WTC11 (cell line): ENCODE measurements at regions not wholly inside any gene's neighbourhood (a gene's known extent, or its start where the extent isn't known, plus 50 kb on each side); places are given as distances from the start of the nearest gene placed in this dataset.
"Not testable (repeated sequence)": the region's sequence is repeated elsewhere in the genome, so short reads cannot be mapped to it uniquely, and the experiment has no call there.

Experiments
- ATAC-seq: fragments of 200-7000 bp; cut with Tn5 transposase; 2 replicates; pipeline ENCODE4 v1.10.0; 2021; ENCODE audit warnings: mild to moderate bottlenecking, moderate library complexity
- CTCF ChIA-PET: fragments of 300-600 bp; sonication (Branson Sonifier 250); formaldehyde crosslinking; loops from one replicate; lab custom pipeline; 2021; ENCODE audit warnings: antibody characterized with exemption; lab: Charles Lee
- POLR2A ChIA-PET: fragments of 350-600 bp; sonication (Branson Sonifier 250); formaldehyde crosslinking; loops from one replicate; lab custom pipeline; 2021; ENCODE audit warnings: antibody characterized with exemption; lab: Charles Lee
- DNase-seq: peaks from one replicate; pipeline ENCODE4 v3.0.0; 2021; ENCODE audit warnings: low spot score
- H3K27ac Mint-ChIP-seq: 2 replicates; pipeline ENCODE4 v1.8.0; 2021; ENCODE audit warnings: mixed read lengths
- H3K27me3 Mint-ChIP-seq: 2 replicates; pipeline ENCODE4 v1.8.0; 2021; ENCODE audit warnings: low read depth, mild to moderate bottlenecking, moderate library complexity, mixed read lengths
- H3K36me3 Mint-ChIP-seq: 2 replicates; pipeline ENCODE4 v1.8.0; 2021; ENCODE audit warnings: mixed read lengths
- H3K4me1 Mint-ChIP-seq: 2 replicates; pipeline ENCODE4 v1.8.0; 2022; ENCODE audit warnings: mixed read lengths
- H3K4me3 Mint-ChIP-seq: 2 replicates; pipeline ENCODE4 v1.8.0; 2021; ENCODE audit warnings: mild to moderate bottlenecking, moderate library complexity, mixed read lengths
- H3K9me3 Mint-ChIP-seq: 2 replicates; pipeline ENCODE4 v1.8.0; 2021; ENCODE audit warnings: mixed read lengths
- ATF1 ChIP-seq: sonication (generic); formaldehyde crosslinking; IDR thresholded peaks from 2 replicates; pipeline ENCODE4 v1.8.1; 2023; ENCODE audit warnings: mild to moderate bottlenecking, moderate library complexity, missing genetic modification reagents
- CBFB ChIP-seq: sonication (generic); formaldehyde crosslinking; IDR thresholded peaks from 2 replicates; pipeline ENCODE4 v1.8.1; 2022; ENCODE audit warnings: mild to moderate bottlenecking, low read depth, missing genetic modification reagents
- CREB1 ChIP-seq: sonication (generic); formaldehyde crosslinking; IDR thresholded peaks from 2 replicates; pipeline ENCODE4 v1.8.0; 2023; ENCODE audit warnings: mild to moderate bottlenecking, missing genetic modification reagents
- EMX1 ChIP-seq: fragments of 250-450 bp; sonication (Bioruptor Pico); IDR thresholded peaks from 2 replicates; pipeline ENCODE4 v1.8.0; 2021; ENCODE audit warnings: mild to moderate bottlenecking
- FOXP1 ChIP-seq: sonication (generic); formaldehyde crosslinking; IDR thresholded peaks from 2 replicates; pipeline ENCODE4 v1.8.0; 2022; ENCODE audit warnings: missing genetic modification reagents, mild to moderate bottlenecking, moderate library complexity, borderline replicate concordance
- MYBL2 ChIP-seq: sonication (generic); formaldehyde crosslinking; IDR thresholded peaks from 2 replicates; pipeline ENCODE4 v1.8.1; 2023; ENCODE audit warnings: mild to moderate bottlenecking, moderate library complexity, missing genetic modification reagents
- NR3C1 ChIP-seq: sonication (generic); formaldehyde crosslinking; conservative IDR thresholded peaks from 2 replicates; pipeline ENCODE4 v1.8.1; 2023; ENCODE audit warnings: low read depth, mild to moderate bottlenecking, missing genetic modification reagents
- PREB ChIP-seq: sonication (generic); formaldehyde crosslinking; IDR thresholded peaks from 2 replicates; pipeline ENCODE4 v1.8.1; 2022; ENCODE audit warnings: mild to moderate bottlenecking, missing genetic modification reagents, moderate library complexity, borderline replicate concordance
- PRRX2 ChIP-seq: fragments of 250-450 bp; sonication (Bioruptor Pico); IDR thresholded peaks from 2 replicates; pipeline ENCODE4 v1.8.0; 2021; ENCODE audit warnings: mild to moderate bottlenecking
- SP1 ChIP-seq: sonication (generic); formaldehyde crosslinking; conservative IDR thresholded peaks from 2 replicates; pipeline ENCODE4 v1.8.1; 2022; ENCODE audit warnings: missing genetic modification reagents
- TP53 ChIP-seq: sonication (generic); formaldehyde crosslinking; IDR thresholded peaks from 2 replicates; pipeline ENCODE4 v1.8.1; 2023; ENCODE audit warnings: mild to moderate bottlenecking, missing genetic modification reagents
- ZNF396 ChIP-seq: fragments of 250-450 bp; sonication (Bioruptor Pico); IDR thresholded peaks from 2 replicates; pipeline ENCODE4 v1.8.0; 2021; ENCODE audit warnings: mild to moderate bottlenecking, moderate library complexity, borderline replicate concordance
- TF ChIP-seq, protein P1 (sequence below): fragments of 200-600 bp; IDR thresholded peaks from 2 replicates; pipeline ENCODE4 v1.8.0; 2022; ENCODE audit warnings: antibody characterized with exemption
- TF ChIP-seq, protein P2 (sequence below): sonication (generic); formaldehyde crosslinking; conservative IDR thresholded peaks from 2 replicates; pipeline ENCODE4 v1.8.1; 2022; ENCODE audit warnings: mild to moderate bottlenecking, missing genetic modification reagents
- TF ChIP-seq, protein P3 (sequence below): fragments of 250-450 bp; sonication (Bioruptor Pico); conservative IDR thresholded peaks from 2 replicates; pipeline ENCODE4 v1.9.0; 2021; ENCODE audit warnings: mild to moderate bottlenecking
- TF ChIP-seq, protein P4 (sequence below): sonication (generic); formaldehyde crosslinking; IDR thresholded peaks from 2 replicates; pipeline ENCODE4 v1.8.1; 2022; ENCODE audit warnings: low read depth, missing genetic modification reagents, borderline replicate concordance
- TF ChIP-seq, protein P5 (sequence below): fragments of 250-450 bp; sonication (Bioruptor Pico); IDR thresholded peaks from 2 replicates; pipeline ENCODE4 v1.9.0; 2021; ENCODE audit warnings: mild to moderate bottlenecking

DNA sequence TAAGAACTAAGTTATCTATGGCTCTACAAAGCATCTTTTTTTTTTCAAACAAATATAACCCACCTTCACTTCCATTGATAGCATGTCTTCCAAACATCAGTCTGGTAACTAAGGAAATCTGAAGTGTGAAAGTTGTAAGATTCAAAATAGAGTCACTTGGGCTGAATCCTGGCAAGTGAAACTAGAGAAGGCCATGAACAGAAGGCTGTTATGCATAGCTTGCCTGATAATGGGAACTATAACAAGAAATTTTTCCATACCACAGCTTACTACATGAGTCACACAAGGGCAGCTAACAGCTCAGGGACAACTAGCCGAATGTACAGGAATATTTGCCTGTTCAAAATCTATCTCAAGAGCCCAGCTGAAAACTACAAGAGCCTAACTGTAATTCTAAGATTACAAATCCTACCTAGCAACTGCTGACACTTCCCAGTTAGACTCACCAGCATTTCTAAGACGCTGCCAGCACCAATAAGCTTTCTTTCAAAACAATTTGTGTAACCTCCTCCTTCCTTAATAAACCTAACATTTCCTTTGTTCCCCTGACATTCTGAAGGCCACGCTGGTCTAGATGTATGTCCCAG, 1066.5 kb downstream of the PLOD2 start (continued):
- TF ChIP-seq, protein P1, sequence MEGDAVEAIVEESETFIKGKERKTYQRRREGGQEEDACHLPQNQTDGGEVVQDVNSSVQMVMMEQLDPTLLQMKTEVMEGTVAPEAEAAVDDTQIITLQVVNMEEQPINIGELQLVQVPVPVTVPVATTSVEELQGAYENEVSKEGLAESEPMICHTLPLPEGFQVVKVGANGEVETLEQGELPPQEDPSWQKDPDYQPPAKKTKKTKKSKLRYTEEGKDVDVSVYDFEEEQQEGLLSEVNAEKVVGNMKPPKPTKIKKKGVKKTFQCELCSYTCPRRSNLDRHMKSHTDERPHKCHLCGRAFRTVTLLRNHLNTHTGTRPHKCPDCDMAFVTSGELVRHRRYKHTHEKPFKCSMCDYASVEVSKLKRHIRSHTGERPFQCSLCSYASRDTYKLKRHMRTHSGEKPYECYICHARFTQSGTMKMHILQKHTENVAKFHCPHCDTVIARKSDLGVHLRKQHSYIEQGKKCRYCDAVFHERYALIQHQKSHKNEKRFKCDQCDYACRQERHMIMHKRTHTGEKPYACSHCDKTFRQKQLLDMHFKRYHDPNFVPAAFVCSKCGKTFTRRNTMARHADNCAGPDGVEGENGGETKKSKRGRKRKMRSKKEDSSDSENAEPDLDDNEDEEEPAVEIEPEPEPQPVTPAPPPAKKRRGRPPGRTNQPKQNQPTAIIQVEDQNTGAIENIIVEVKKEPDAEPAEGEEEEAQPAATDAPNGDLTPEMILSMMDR = no peak
- TF ChIP-seq FOXP1 = no peak
- no peak for TF ChIP-seq EMX1 (CRISPR knock-in tag)
- TF ChIP-seq ATF1 = no peak
- TF ChIP-seq NR3C1 (CRISPR knock-in tag) = no peak

DNA sequence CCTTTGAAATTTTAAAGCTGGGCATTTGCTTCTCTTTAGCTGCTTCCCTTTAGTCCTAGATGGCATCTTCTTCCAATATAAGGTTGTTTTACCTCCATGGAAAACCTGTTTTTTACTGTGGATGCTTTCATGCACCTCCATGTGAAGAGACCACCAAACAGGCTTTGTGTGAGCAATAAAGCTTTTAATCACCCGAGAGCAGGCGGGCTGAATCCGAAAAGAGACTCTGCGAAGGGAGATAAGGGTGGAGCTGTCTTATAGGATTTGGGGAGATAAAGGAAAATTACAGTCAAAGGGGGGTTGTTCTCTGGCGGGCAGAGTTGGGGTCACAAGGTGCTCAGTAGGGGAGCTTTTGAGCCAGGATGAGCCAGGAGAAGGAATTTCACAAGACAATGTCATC, 1049.8 kb downstream of the PLOD2 start:
- H3K36me3 Mint-ChIP-seq = peaks cover 48% of the 10 kb centered on the region
- peak overlapping the region; percentile 74 for H3K27ac Mint-ChIP-seq
- DNase-seq, POLR2A ChIA-PET, CTCF ChIA-PET, H3K27me3 Mint-ChIP-seq, H3K4me3 Mint-ChIP-seq: not testable (repeated sequence)
- ATAC-seq = peak; percentile 41
- H3K9me3 Mint-ChIP-seq = peaks cover 48% of the 10 kb centered on the region
- peaks cover 46% of the 10 kb centered on the region for H3K4me1 Mint-ChIP-seq

GRCh38 chr3:145116769-145117168, 1044.2 kb downstream of the PLOD2 start:
- Mint-ChIP-seq H3K27ac (peak overlapping the region; percentile 44), H3K9me3 (peaks cover 25% of the 10 kb centered on the region), H3K4me3 (no peak overlapping the region), H3K4me1 (peaks cover 56% of the 10 kb centered on the region), H3K36me3 (peaks cover 25% of the 10 kb centered on the region), H3K27me3 (no peaks in the 10 kb centered on the region; the same call in none of the 2 replicates)
- DNase-seq (no peak), ATAC-seq (peak; percentile 61)
- ChIA-PET CTCF (no interaction called here), POLR2A (no interaction called here)
- TF ChIP-seq, protein P2, sequence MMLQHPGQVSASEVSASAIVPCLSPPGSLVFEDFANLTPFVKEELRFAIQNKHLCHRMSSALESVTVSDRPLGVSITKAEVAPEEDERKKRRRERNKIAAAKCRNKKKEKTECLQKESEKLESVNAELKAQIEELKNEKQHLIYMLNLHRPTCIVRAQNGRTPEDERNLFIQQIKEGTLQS (CRISPR knock-in tag) = no peak
- TF ChIP-seq PRRX2 (CRISPR knock-in tag) (no peak), ZNF396 (CRISPR knock-in tag) (no peak), MYBL2 (CRISPR knock-in tag) (no peak), SP1 (CRISPR knock-in tag) (no peak)
- TF ChIP-seq, protein P3, sequence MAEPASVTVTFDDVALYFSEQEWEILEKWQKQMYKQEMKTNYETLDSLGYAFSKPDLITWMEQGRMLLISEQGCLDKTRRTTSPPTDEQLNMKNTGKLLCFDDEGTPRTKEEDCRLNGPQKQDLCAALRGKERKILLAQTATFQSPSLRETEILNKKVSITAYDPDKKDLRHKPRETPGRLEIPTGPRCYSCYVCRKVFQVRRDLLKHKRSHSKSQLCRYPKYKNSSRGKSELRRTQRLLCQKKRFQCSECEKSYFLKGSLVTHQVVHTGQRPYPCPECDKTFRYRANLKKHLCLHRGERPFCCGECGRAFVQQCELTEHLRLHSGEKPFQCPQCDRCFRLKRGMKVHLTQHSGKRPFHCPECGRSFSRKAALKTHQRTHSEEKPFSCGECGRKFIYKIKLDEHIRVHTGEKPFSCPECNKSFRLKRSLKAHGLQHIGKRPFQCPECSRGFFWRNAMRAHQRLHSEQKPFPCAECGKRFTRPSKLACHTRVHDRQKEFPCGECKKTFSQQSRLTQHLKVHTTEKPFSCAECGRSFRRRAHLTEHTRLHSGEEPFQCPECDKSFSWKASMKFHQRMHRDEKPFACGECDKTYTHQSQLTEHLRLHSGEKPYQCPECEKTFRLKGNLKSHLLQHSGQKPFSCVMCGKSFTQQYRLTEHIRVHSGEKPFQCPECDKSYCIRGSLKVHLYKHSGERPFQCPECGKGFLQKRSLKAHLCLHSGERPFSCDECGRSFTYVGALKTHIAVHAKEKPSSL = no peak

- ChIA-PET CTCF (no interaction called here), POLR2A (no interaction called here)
- no peak overlapping the region for H3K27ac Mint-ChIP-seq
- DNase-seq = no peak
- H3K4me3 Mint-ChIP-seq = no peak overlapping the region
- peaks cover 23% of the 10 kb centered on the region for H3K36me3 Mint-ChIP-seq
- H3K27me3 Mint-ChIP-seq = no peaks in the 10 kb centered on the region; the same call in none of the 2 replicates
- no peak for ATAC-seq
- H3K9me3 Mint-ChIP-seq = peaks cover 23% of the 10 kb centered on the region
- peaks cover 42% of the 10 kb centered on the region for H3K4me1 Mint-ChIP-seq
- TF ChIP-seq TP53 (CRISPR knock-in tag) = no peak
- no peak for TF ChIP-seq FOXP1
- TF ChIP-seq, protein P2 (CRISPR knock-in tag) = no peak
- TF ChIP-seq CREB1 (CRISPR knock-in tag) = no peak
- TF ChIP-seq, protein P4, sequence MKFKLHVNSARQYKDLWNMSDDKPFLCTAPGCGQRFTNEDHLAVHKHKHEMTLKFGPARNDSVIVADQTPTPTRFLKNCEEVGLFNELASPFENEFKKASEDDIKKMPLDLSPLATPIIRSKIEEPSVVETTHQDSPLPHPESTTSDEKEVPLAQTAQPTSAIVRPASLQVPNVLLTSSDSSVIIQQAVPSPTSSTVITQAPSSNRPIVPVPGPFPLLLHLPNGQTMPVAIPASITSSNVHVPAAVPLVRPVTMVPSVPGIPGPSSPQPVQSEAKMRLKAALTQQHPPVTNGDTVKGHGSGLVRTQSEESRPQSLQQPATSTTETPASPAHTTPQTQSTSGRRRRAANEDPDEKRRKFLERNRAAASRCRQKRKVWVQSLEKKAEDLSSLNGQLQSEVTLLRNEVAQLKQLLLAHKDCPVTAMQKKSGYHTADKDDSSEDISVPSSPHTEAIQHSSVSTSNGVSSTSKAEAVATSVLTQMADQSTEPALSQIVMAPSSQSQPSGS (CRISPR knock-in tag) = no peak
- no peak for TF ChIP-seq PREB (CRISPR knock-in tag)
- TF ChIP-seq, protein P5, sequence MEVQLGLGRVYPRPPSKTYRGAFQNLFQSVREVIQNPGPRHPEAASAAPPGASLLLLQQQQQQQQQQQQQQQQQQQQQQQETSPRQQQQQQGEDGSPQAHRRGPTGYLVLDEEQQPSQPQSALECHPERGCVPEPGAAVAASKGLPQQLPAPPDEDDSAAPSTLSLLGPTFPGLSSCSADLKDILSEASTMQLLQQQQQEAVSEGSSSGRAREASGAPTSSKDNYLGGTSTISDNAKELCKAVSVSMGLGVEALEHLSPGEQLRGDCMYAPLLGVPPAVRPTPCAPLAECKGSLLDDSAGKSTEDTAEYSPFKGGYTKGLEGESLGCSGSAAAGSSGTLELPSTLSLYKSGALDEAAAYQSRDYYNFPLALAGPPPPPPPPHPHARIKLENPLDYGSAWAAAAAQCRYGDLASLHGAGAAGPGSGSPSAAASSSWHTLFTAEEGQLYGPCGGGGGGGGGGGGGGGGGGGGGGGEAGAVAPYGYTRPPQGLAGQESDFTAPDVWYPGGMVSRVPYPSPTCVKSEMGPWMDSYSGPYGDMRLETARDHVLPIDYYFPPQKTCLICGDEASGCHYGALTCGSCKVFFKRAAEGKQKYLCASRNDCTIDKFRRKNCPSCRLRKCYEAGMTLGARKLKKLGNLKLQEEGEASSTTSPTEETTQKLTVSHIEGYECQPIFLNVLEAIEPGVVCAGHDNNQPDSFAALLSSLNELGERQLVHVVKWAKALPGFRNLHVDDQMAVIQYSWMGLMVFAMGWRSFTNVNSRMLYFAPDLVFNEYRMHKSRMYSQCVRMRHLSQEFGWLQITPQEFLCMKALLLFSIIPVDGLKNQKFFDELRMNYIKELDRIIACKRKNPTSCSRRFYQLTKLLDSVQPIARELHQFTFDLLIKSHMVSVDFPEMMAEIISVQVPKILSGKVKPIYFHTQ = no peak
- TF ChIP-seq CBFB (CRISPR knock-in tag) = no peak
Observed at GRCh38 chr3:145118303-145118702, 1042.7 kb downstream of the PLOD2 start.
